SK-N-SH (cell line): ENCODE measurements at regions not wholly inside any gene's neighbourhood (a gene's known extent, or its start where the extent isn't known, plus 50 kb on each side); places are given as distances from the start of the nearest gene placed in this dataset.

Source experiments
- CTCF ChIA-PET: fragments of 300-600, 350-600 bp; formaldehyde crosslinking; extraction: SDS; loops from one replicate; lab custom pipeline; 2021; lab: Yijun Ruan, JAX
- POLR2A ChIA-PET: fragments of 350-600 bp; sonication (Branson Sonifier 250); formaldehyde crosslinking; extraction: SDS; loops from one replicate; lab custom pipeline; 2020; ENCODE audit warnings: antibody characterized with exemption, inconsistent platforms; lab: Yijun Ruan, JAX
- DNase-seq: peaks from one replicate; pipeline ENCODE4 v3.0.0; 2012
- H2AFZ ChIP-seq: fragments of 200-600 bp; sonication (generic); 2 replicates; pipeline ENCODE4 v1.8.1; 2016; ENCODE audit warnings: antibody characterized with exemption, mild to moderate bottlenecking, low read depth
- H3F3A ChIP-seq: fragments of 200-600 bp; sonication (generic); replicated peaks from 2 replicates; pipeline ENCODE3; 2016; ENCODE audit warnings: antibody characterized with exemption, mild to moderate bottlenecking; ENCODE audit not compliant: insufficient read depth
- H3K27ac ChIP-seq, 2 experiments: fragments of 200-500 bp in 1 of 2; fragments of 200-600 bp in 1 of 2; sonication (Bioruptor generic) in 1 of 2; sonication (generic), shearing (Covaris generic) in 1 of 2; 2 replicates each; pipeline versions ENCODE4 v1.5.1 to v1.6.1; 2014 to 2016; ENCODE audit warnings: low read depth in 2 of 2, inconsistent platforms in 1 of 2, low read length in 1 of 2, mild to moderate bottlenecking in 1 of 2, mixed read lengths in 1 of 2
- H3K27me3 ChIP-seq: fragments of 200-600 bp; sonication (generic), shearing (Covaris generic); 2 replicates; pipeline ENCODE4 v1.6.1; 2016; ENCODE audit warnings: mixed run types; ENCODE audit not compliant: insufficient read depth
- H3K36me3 ChIP-seq, 2 experiments: fragments of 200-500 bp in 1 of 2; fragments of 200-600 bp in 1 of 2; sonication (Bioruptor generic) in 1 of 2; sonication (generic) in 1 of 2; replicated peaks in 1 of 2; 2 replicates each; pipeline versions ENCODE3 to v1.5.1; 2014 to 2016; ENCODE audit warnings: low read length in 1 of 2, mild to moderate bottlenecking in 1 of 2; ENCODE audit not compliant: insufficient read depth in 2 of 2, control insufficient read depth in 1 of 2
- H3K4me1 ChIP-seq, 2 experiments: fragments of 200-500 bp in 1 of 2; fragments of 200-600 bp in 1 of 2; sonication (Bioruptor generic) in 1 of 2; sonication (generic), shearing (Covaris generic) in 1 of 2; 2 replicates each; pipeline versions ENCODE4 v1.5.1 to v1.6.1; 2014 to 2016; ENCODE audit warnings: low read depth in 1 of 2, low read length in 1 of 2, mixed run types in 1 of 2; ENCODE audit not compliant: insufficient read depth in 2 of 2, control insufficient read depth in 1 of 2
- H3K4me2 ChIP-seq: fragments of 200-600 bp; sonication (generic), shearing (Covaris generic); 2 replicates; pipeline ENCODE4 v1.6.1; 2017; ENCODE audit warnings: mixed run types
- H3K4me3 ChIP-seq, 2 experiments: fragments of 200-500 bp in 1 of 2; fragments of 200-600 bp in 1 of 2; sonication (Bioruptor generic) in 1 of 2; sonication (generic), shearing (Covaris generic) in 1 of 2; 2 replicates each; pipeline versions ENCODE4 v1.5.1 to v1.8.1; 2014 to 2016; ENCODE audit warnings: low read depth in 2 of 2, inconsistent platforms in 1 of 2, low read length in 1 of 2, mild to moderate bottlenecking in 1 of 2, mixed read lengths in 1 of 2, moderate library complexity in 1 of 2
- H3K79me2 ChIP-seq: fragments of 200-600 bp; sonication (generic); 2 replicates; pipeline ENCODE4 v1.8.1; 2017; ENCODE audit warnings: mild to moderate bottlenecking; ENCODE audit not compliant: insufficient read depth
- H3K9ac ChIP-seq: fragments of 200-600 bp; sonication (generic); 2 replicates; pipeline ENCODE4 v1.6.1; 2017; ENCODE audit warnings: mixed run types
- H3K9me2 ChIP-seq: fragments of 200-600 bp; sonication (generic); 2 replicates; pipeline ENCODE4 v1.6.1; 2017; ENCODE audit warnings: mixed run types
- H3K9me3 ChIP-seq: fragments of 200-600 bp; sonication (generic); 2 replicates; pipeline ENCODE4 v1.6.1; 2017; ENCODE audit warnings: mixed run types, mild to moderate bottlenecking, moderate library complexity
- H4K20me1 ChIP-seq: fragments of 200-600 bp; sonication (generic); 2 replicates; pipeline ENCODE4 v1.6.1; 2017; ENCODE audit warnings: mild to moderate bottlenecking, mixed run types; ENCODE audit not compliant: insufficient read depth
- ELF1 ChIP-seq: IDR thresholded peaks from 2 replicates; pipeline ENCODE4 v1.4.0; 2012
- FOSL2 ChIP-seq: IDR thresholded peaks from 2 replicates; pipeline ENCODE4 v1.4.0; 2012; ENCODE audit warnings: low read depth, mild to moderate bottlenecking, moderate library complexity, borderline replicate concordance
- FOXJ3 ChIP-seq: sonication (generic); formaldehyde crosslinking; IDR thresholded peaks from 2 replicates; pipeline ENCODE4 v1.5.1; 2020; ENCODE audit warnings: mild to moderate bottlenecking, missing genetic modification reagents
- IRF3 ChIP-seq: fragments of 150-350 bp; IDR thresholded peaks from 2 replicates; pipeline ENCODE4 v1.6.1; 2016; ENCODE audit warnings: mild to moderate bottlenecking, low read depth, low read length
- JUND ChIP-seq: IDR thresholded peaks from 2 replicates; pipeline ENCODE4 v1.4.0; 2012
- PBX3 ChIP-seq: IDR thresholded peaks from 2 replicates; pipeline ENCODE4; 2012
- POLR2AphosphoS5 ChIP-seq: IDR thresholded peaks from 2 replicates; pipeline ENCODE4 v1.6.1; 2012; ENCODE audit warnings: low read depth, low read length
- REST ChIP-seq: IDR thresholded peaks from 2 replicates; pipeline ENCODE4 v1.6.1; 2012; ENCODE audit warnings: mild to moderate bottlenecking, low read depth, low read length, moderate library complexity
- USF1 ChIP-seq: IDR thresholded peaks from 2 replicates; pipeline ENCODE4 v1.4.0; 2012; ENCODE audit warnings: low read depth, borderline replicate concordance
- USF2 ChIP-seq: fragments of 150-350 bp; IDR thresholded peaks from 2 replicates; pipeline ENCODE4 v1.6.1; 2017; ENCODE audit warnings: antibody characterized with exemption, low read length, low read depth, borderline replicate concordance
- YY1 ChIP-seq: IDR thresholded peaks from 2 replicates; pipeline ENCODE4 v1.4.0; 2012; ENCODE audit warnings: low read depth, mild to moderate bottlenecking
- ZBTB33 ChIP-seq: IDR thresholded peaks from 2 replicates; pipeline ENCODE4 v1.4.0; 2012; ENCODE audit warnings: low read depth, borderline replicate concordance
- WGBS: methylation state at CpG from one replicate; pipeline ENCODE4 v1.1.6; 2017; ENCODE audit warnings: low lambda C conversion rate; 5-methylcytosine and 5-hydroxymethylcytosine counted together

GRCh38 chr4:125789023-125789422, 474.3 kb downstream of the FAT4 start:
- DNase-seq: no peak
- Histone ChIP-seq H3F3A (no peaks in the 10 kb centered on the region), H3K79me2 (no peaks in the 10 kb centered on the region), H3K9me3 (no peaks in the 10 kb centered on the region), H3K36me3 (no peaks in the 10 kb centered on the region), H3K27ac (no peak overlapping the region), H3K4me3 (no peak overlapping the region), H3K27me3 (no peaks in the 10 kb centered on the region), H3K9me2 (no peaks in the 10 kb centered on the region), H3K9ac (no peak overlapping the region), H3K4me2 (no peak overlapping the region), H2AFZ (0 out of 2 replicates have a peak overlapping the region, but pooled peaks have one; percentile 16), H4K20me1 (no peaks in the 10 kb centered on the region), H3K4me1 (peaks cover 0 to 3% of the 10 kb centered on the region in 2 experiments; a peak in 1 of 4 replicates)
- ChIA-PET POLR2A (no interaction called here), CTCF (no interaction called here)
- TF ChIP-seq FOXJ3 (CRISPR knock-in tag): no peak
- TF ChIP-seq YY1: no peak
- TF ChIP-seq IRF3: no peak

- no peaks in the 10 kb centered on the region for H3K79me2 ChIP-seq
- no peaks in the 10 kb centered on the region for H3K36me3 ChIP-seq
- H3K4me2 ChIP-seq: no peak overlapping the region
- CTCF ChIA-PET: interaction anchor here (1.3 kb wide), 1 partner anchor 19 kb away, joined by 3 read pairs; no protein-coding TSS in a partner anchor
- POLR2A ChIA-PET: no interaction called here
- no peak overlapping the region for H2AFZ ChIP-seq
- H3K27ac ChIP-seq: no peak overlapping the region
- H3K9me2 ChIP-seq: no peaks in the 10 kb centered on the region
- H3K4me1 ChIP-seq: peaks cover 0 to 3% of the 10 kb centered on the region in 2 experiments; a peak in 3 of 4 replicates
- no peaks in the 10 kb centered on the region for H3K27me3 ChIP-seq
- TF ChIP-seq USF1: no peak
- TF ChIP-seq ZBTB33: no peak
- no peak for TF ChIP-seq FOSL2
- TF ChIP-seq JUND: no peak
- TF ChIP-seq PBX3: no peak
- no peak for TF ChIP-seq POLR2AphosphoS5
- TF ChIP-seq REST: no peak
- no peak for TF ChIP-seq ELF1
- no peak for TF ChIP-seq USF2
- no peak for TF ChIP-seq FOXJ3 (CRISPR knock-in tag)
- H3K9me3 ChIP-seq: no peaks in the 10 kb centered on the region
- no peaks in the 10 kb centered on the region for H3F3A ChIP-seq
- no peak for DNase-seq
- no peak overlapping the region for H3K4me3 ChIP-seq
- no peaks in the 10 kb centered on the region for H4K20me1 ChIP-seq
- no peak overlapping the region for H3K9ac ChIP-seq
- WGBS: 90% methylated on average over 2 of the region's 2 CpGs
Measured at GRCh38 chr4:125791896-125792295, 477.1 kb downstream of the FAT4 start.
